ENCODE measurements at regions not wholly inside any gene's neighbourhood (a gene's known extent, or its start where the extent isn't known, plus 50 kb on each side); places are given as distances from the start of the nearest gene placed in this dataset.

DNA sequence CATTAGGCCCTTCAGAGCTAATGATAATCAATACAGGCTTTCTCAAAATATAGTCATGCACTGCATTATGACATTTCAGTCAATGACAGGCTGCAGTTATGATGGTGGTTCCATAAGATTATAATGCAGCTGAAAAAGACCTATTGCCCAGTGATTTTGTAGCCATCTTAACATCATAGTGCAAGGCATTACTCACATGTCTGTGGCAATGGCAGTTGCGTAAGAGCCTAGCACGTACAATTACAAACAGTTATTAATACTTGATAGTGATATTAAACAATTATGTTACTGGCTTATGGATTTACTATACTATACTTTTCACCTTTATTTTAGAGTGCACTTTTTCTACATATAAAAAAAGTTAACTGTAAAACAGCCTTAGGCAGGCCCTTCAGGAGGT, 214.8 kb downstream of the ISL1 start:
- TF ChIP-seq, protein P1, sequence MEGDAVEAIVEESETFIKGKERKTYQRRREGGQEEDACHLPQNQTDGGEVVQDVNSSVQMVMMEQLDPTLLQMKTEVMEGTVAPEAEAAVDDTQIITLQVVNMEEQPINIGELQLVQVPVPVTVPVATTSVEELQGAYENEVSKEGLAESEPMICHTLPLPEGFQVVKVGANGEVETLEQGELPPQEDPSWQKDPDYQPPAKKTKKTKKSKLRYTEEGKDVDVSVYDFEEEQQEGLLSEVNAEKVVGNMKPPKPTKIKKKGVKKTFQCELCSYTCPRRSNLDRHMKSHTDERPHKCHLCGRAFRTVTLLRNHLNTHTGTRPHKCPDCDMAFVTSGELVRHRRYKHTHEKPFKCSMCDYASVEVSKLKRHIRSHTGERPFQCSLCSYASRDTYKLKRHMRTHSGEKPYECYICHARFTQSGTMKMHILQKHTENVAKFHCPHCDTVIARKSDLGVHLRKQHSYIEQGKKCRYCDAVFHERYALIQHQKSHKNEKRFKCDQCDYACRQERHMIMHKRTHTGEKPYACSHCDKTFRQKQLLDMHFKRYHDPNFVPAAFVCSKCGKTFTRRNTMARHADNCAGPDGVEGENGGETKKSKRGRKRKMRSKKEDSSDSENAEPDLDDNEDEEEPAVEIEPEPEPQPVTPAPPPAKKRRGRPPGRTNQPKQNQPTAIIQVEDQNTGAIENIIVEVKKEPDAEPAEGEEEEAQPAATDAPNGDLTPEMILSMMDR (conservative IDR thresholded peaks at IDR 0.05), result no peak
- TF ChIP-seq ZFX (IDR thresholded peaks at IDR 0.05), result no peak

All from C4-2B (cell line).